Esophagus squamous epithelium (tissue), 4 donors: ENCODE measurements at regions not wholly inside any gene's neighbourhood (a gene's known extent, or its start where the extent isn't known, plus 50 kb on each side); places are given as distances from the start of the nearest gene placed in this dataset.

Experiments used
- POLR2A ChIP-seq, 4 donors: fragments of 450-650 bp; IDR thresholded peaks; one replicate each; pipeline ENCODE4 v1.6.1; 2017; ENCODE audit warnings: antibody characterized with exemption in 4 of 4, mild to moderate bottlenecking in 4 of 4, moderate library complexity in 3 of 4
- TF ChIP-seq, protein P1 (sequence below), 6 experiments: fragments of 450-650 bp in 4 of 6; fragments of 200-600 bp in 2 of 6; sonication (generic) in 2 of 6; IDR thresholded peaks; one replicate each; pipeline ENCODE4 v1.5.1; 2016 to 2019; ENCODE audit warnings: antibody characterized with exemption in 6 of 6, mild to moderate bottlenecking in 4 of 6, moderate library complexity in 4 of 6

DNA sequence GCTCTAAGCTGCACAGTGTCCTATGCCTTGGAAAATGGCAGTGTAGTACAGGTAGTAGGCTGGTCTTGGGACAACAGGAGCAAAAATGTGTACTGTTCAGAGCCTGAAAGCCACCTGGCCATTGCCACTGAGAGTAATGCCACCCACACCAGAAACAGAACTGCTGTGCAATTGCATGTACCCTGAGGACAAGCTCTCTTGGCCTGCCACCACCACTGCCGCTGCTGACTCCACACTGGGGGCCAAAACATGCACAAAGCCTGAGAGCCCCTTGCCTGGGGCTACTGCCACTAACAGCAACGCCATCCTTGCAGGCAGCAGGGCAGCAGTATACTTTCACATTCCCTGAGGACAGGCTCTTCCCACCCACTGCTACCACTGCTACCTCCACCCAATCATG is 251.9 kb upstream of the CDH12 start:
- TF ChIP-seq POLR2A (IDR thresholded peaks at IDR 0.05), result no peak
- TF ChIP-seq, protein P1, sequence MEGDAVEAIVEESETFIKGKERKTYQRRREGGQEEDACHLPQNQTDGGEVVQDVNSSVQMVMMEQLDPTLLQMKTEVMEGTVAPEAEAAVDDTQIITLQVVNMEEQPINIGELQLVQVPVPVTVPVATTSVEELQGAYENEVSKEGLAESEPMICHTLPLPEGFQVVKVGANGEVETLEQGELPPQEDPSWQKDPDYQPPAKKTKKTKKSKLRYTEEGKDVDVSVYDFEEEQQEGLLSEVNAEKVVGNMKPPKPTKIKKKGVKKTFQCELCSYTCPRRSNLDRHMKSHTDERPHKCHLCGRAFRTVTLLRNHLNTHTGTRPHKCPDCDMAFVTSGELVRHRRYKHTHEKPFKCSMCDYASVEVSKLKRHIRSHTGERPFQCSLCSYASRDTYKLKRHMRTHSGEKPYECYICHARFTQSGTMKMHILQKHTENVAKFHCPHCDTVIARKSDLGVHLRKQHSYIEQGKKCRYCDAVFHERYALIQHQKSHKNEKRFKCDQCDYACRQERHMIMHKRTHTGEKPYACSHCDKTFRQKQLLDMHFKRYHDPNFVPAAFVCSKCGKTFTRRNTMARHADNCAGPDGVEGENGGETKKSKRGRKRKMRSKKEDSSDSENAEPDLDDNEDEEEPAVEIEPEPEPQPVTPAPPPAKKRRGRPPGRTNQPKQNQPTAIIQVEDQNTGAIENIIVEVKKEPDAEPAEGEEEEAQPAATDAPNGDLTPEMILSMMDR (IDR thresholded peaks at IDR 0.05), result no peak
